Activated T-helper 1 cell treated with anti-CD3 and anti-CD28 coated beads, Interleukin-2, amount 50 U/mL, for 16 hours (primary cell): ENCODE measurements at regions not wholly inside any gene's neighbourhood (a gene's known extent, or its start where the extent isn't known, plus 50 kb on each side); places are given as distances from the start of the nearest gene placed in this dataset.
"Not testable (repeated sequence)": the region's sequence is repeated elsewhere in the genome, so short reads cannot be mapped to it uniquely, and the experiment has no call there.

Experiments
- DNase-seq, 2 donors: peaks; one replicate each; pipeline ENCODE4 v3.0.0-alpha.2; 2020; ENCODE audit warnings: low read depth in 1 of 2, low spot score in 1 of 2

DNA sequence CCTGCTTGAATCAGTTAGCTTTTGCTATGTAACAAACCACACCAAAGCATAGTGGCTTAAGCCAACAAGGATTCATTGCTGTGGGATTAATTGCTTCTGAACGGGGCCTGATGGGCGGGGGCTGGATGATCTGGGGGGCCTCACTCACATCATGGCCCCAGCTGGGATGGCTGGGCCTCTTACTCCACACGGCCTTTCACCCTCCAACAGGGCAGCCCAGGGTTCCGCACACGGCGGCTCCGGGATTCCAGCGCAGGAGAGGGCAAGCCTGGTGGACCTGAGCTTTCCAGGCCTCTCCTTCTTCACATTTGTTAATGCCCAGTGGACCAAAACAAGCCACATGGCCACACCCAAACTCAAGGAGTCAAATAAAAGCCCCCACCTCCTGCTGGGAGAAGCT is 86.3 kb upstream of the PHLPP1 start:
- DNase-seq: no peak

DNA sequence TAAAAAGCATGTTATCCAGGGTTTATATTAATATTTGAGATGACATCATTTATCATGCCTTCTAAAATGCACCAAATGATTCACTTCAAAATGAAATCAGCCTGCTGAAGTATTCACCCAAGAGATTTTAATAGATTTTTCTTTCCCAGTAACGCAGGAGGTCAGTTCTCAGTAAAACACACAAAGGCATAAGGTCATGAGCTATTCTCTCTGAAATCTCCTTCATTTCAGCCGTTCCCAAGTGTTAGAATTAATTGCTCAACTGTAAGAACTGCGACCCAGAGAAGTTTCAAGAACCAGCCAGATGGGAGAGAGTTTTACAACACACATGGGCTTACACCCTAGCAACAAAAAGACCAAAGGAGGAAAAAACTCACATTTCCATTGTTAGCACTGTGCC is 84.2 kb upstream of the PHLPP1 start:
- no peak for DNase-seq

DNA sequence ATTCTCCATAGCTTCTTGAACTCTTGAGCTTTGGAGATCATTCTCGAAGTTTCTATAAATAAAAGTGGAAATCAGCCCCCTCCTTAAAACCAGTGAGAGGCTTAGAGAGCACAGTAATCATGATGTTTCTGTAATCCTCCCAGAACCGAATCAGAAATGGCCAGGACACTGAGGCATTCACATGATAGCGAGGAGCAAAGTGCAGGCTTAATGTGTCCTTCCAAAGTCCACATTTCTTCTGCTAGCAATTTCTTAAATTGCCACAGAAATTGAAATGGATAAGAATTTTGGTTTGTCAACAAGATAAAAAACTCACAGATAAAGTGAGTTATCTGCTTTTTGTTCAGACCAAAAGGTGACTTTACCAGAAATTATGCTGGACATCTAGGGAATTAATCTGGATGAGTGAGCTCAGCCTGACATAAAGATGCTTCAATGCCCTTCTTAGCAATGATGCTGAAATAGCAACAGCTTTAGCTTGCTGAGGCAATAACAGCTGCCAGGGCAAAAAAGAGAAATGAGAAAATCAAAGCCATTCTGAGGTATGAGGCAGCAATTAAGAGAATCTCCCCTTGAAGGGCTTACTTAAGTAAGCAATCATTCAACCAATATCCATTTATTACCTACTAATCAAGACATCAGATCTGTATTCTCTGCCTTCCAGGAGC is 82.4 kb upstream of the PHLPP1 start:
- DNase-seq: no peak

DNA sequence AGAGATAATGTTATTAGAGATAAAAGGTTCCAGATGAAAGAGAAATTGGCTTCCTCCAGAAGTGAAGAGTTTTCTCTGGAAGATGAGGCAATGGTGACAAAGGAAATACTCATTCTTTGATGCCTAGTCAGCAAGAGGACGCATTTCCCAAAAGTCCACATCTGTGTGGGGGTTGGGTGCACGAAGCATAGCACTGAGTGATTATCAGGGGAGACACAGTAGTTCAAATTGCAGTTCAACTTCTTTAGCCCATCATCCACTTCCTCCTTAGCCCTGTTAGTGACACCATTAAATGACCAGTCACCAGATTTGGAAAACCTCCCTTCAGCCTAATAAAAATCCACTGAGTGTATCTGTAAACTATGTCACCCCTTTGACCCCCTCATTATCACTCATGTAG is 80.9 kb upstream of the PHLPP1 start:
- no peak for DNase-seq

DNA sequence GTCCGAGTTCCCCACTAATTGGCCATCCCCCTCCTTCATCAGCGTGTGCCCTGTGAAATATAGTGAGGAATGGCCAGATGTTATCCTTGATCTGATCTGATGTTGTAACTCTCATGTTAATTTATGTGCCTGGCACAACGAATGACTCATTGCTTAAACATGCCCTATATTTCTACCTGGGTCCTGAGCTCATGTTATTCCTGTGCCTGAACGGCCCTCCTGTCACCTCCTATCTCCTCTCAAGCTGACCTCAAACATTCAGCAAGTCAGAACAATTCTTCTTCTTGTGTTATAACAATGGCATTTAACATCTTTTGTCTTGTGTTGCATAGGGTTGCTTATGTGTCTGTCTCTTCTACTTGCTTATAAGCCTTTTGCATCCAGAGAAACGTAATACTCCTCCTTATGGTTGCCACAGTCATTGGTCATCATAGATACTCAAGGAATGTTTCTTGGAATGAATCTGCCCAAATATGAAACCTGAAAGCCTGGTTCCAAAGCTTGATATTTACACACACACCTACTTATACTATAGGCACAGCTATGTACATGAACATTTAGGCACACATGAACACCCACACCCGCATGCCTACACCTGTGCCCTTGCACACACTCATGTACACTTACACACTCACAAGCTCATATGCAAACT is 80.2 kb upstream of the PHLPP1 start:
- DNase-seq: no peak

DNA sequence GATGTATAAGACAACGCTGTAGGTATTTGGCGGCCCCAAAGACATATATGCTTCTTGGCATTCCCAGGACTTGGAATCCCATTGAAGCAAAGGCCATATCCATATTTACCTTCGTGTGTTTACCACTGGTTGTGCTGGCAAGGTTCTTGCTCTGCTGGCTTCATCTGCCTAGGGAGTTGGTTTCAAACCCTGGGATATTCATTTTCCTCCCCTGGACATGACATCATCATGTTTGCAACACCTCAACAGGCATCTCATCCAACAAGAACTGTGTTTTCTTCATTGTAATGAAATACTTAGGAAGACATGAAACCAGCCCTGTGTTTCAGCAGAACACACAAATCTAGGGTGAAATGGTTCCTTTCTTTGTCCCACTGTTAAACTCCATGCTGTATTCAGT is 77.9 kb upstream of the PHLPP1 start:
- no peak for DNase-seq

DNA sequence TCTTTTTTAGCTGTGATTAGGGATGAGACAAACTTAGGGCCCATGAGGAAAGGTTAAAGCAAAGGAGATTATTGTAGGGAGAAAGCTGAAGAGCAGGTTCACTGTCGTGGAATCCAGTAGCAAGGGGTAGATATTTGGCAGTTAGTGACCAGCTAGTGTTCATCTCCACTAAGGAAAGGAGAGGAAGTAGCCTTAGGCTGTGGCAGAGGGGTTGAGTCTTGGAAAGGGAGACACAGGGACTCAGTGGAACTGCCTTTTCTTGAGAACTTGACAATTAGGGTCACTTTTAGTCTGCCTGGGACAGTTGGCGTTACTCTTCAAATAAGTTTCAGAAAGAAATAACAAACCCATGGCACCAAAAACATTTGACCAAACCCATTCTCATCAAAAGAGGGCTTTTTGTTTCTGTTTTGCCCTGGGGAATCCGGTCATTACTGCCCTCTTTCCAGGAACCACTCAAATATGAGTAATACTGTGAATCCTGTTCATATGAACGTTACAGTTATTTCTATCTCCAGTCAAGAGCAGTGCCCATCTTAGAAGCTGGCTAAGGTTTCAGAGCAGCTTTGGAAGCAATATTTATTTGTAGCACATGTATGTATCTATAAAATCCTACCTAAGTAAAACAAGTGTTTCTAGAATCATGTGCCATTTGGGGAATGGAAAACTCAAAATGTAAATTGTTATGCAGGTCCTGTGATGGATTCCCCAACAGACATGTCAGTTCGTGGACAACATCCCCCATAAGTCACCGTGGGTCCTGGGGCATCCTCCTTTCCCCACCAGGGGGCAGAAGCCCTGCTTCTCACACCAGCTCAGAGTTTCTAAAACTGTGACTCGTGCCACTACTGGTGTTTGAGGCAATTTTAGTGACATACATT is 77.3 kb upstream of the PHLPP1 start:
- DNase-seq: peak in 1 of 2 donors; percentile 15

DNA sequence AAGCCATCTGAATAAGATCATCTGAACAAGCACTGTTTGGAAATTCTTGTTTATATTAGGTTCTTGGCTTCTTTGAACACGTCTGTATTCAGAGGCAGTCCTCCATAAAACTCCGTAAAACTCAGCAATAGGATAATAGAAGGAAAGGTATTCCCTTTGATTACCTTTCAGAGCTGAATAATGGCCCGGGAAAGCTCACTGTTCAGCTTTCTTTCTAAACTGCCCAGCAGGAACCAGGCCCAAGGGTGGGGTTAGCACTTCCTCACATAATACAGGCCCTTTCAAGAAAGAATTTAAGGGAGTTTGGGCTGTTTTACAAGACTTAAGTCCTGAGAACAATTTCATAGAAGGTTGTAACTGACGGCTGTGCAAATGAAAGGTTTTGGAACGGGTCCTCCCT is 72.2 kb upstream of the PHLPP1 start:
- no peak for DNase-seq

DNA sequence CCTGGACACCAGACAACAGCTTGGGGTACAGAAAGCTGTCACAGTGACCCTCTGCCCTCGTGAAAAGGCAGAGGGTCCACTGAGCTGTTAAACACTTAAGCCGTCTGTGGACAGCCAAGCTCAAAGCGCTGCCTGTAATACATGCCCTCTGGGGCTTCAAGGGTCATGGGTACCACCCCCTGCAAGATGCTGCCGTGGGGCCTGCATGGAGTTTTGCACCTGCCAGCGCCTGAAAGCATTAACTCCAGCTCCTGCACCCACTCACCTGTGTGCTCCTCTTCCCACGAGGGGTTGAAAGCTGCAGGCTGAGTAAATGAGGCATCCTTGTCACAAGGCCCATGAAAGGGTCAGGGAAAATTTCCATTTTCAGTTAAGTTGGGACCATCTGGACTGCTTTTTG is 70.6 kb upstream of the PHLPP1 start:
- no peak for DNase-seq

DNA sequence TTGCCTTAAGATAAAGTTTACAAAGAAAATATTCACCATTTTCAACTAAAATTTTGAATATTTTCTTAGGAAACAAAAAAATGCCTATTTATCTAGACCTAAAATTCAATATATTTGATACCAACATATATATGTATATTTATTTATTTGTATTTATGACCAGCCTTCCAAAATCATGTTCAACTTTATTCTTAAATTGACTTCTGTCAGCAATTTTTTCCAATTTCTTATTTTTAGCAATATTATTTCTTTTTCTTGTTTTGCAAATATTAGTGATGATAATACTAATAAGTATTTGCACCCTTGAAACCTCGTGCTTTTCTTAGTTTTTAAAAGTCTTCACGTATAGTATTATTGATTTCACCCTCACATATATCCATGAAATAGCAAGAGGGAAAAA is 68.2 kb upstream of the PHLPP1 start:
- DNase-seq: no peak

DNA sequence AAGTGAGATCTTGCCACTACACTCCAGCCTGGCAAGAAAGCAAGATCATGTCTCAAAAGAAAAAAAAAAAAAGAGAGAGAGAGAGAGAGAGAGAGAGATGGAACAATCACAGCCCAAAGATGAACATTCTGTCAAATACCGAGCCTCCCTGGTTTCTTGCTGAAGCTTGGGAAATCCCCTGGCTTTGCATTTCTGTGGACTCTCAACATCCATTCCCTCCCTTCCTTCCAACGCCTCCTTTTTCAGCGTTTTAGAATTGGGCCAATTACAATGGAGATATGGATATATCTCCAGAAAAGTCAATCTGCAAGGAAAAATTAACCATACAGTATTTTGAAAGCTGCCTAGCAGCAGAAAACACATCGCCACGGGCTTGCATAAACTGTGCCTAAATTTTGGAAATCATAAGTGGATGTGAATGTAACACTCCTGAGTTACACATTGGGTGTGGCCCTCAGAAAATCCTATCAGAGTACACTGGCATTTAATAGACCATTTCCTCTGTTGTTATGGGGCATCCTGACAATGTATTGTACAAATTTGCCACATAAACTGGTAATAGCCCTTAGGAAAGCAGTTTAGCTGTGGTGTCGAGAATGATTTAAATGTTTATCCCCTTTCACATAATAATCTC is 67.2 kb upstream of the PHLPP1 start:
- DNase-seq: no peak

DNA sequence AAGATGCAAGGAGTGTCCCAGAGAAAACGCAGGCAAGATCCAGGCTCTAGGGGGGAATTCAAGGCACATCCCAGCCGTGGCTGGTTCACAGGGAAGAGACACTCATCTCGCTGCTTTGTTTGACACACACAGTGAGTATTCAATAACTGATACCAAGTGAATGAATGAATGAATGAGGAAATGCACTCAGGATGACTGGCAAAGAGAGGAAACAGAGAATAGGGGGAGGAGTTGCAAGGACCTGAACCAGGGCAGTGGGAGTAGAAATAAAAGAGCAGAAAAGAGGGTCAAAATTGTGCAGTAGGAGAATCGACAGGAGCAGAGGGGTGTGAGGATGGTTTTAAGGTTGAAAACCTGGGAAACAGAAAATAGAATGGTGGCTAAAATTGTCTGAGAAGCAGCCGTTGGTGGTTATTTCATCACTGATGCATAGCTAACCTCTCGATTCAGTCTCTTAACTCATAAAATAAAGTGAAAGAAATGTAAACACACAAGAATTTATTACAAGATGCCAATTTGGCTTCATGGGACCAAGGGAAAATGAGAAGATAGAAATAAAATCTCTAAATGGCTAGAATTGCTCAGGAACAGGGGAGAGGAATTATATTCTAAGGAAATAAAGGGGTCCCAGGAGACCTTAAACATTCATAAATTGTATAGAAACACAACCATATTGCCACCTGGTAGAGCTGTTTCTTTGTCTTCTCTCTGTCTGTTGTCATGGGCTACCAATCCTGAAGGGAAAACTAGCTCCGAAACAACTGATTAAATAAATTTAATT is 63.9 kb upstream of the PHLPP1 start:
- no peak for DNase-seq

DNA sequence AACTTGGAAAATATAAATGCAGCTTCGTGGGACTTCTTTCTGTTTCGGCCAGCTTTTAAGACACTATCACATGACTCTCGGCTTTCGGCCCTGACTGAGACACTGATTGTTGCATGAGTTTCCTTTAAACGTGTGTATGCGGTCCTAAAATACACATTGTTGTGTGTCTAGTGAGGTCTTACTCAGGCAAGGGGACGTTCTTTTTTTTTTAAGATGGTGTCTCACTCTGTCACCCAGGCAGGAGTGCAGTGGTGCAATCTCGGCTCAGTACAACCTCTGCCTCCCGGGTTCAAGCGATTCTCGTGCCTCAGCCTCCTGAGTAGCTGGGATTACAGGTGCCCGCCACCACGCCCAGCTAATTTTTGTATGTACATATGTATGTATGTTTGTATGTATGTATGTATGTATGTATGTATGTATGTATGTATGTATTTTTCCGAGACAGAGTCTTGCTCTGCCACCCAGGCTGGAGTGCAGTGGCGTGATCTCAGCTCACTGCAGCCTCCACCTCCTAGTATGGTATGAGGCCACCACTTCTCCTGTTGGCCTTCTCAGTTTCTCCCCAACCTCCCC is 63.2 kb upstream of the PHLPP1 start:
- DNase-seq: not testable (repeated sequence)

DNA sequence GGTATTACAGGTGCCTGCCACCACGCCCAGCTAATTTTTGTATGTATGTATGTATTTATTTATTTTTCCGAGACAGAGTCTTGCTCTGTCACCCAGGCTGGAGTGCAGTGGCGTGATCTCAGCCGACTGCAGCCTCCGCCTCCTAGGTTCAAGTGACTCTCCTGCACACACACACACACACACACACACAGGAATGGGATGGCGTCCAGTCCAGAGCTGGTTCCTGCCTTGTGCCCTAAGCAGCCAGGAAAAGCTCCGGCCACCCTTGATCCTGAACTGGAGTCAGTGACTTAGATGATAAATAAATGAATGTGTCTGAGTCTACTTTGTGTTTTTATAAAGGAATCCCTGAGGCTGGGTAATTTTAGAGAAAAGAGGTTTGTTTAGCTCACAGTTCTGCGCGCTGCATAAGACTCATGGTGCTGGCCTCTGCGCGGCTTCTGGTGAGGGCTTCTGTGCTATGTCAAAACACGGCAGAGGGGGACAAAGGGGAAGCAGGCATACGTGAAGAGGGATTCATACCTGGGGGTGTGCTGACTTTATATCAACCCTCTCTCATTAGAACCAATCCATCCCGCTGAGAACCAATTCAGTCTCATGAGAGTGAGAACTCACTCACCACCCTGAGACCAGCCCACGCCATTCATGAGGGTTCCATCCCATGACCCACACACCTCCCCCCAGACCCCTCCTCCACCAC is 59.7 kb upstream of the PHLPP1 start:
- no peak for DNase-seq

DNA sequence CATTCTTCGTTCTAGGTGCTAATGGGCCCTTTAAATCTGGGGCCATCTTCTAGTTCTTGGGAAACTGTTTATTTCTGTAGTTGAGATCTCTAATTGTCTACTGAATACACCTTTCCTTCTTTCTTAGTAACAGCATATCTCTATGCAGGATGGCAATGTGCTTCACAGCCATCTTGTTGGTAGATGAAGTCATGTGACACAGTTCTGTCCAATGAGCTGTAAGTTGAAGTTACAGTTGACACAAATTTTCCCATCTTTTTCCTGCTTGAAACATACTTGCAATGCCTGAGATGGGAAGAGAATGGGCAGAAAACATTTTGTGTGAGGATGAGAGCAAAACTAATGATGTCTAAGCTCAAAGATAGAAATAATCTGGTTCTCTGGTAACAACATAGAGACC is 57.3 kb upstream of the PHLPP1 start:
- no peak for DNase-seq

DNA sequence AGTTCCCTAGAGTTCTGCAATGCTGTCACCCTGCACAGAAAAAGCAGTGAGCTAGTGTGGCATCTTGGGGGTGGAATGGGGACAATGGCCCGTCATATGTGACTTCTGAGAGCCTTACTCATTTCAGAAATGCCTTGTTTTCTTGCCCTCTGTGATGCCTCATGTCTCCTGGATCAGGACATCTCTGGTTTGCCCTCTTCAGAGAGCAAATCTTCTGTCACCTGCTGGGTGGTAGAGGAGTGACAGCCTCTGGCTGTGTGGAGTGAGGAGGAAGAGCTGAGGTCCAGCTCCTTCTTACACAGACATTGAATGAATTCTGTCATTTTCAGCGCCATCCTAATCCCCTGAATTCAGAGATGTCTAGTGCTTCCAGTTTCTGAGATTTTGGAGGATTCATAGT is 55.6 kb upstream of the PHLPP1 start:
- DNase-seq: no peak

DNA sequence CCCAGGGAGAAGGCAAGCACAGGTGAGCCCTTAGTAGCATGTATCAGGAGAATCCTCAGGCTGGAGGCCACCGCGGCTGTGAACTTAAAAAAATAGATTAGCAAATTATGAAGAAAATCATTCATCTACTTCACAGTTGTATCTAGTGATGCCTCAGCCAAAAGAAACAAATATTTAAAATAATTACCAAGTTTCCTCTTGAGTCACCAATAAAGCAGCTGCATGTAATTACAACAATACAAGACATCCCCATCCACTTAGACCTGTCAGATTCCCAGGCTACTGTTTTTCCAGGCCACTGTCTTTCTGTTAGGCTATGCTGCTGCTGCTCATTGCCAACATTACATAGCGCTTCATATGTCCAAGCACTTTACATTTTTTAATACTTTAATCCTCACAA is 54.6 kb upstream of the PHLPP1 start:
- DNase-seq: no peak

DNA sequence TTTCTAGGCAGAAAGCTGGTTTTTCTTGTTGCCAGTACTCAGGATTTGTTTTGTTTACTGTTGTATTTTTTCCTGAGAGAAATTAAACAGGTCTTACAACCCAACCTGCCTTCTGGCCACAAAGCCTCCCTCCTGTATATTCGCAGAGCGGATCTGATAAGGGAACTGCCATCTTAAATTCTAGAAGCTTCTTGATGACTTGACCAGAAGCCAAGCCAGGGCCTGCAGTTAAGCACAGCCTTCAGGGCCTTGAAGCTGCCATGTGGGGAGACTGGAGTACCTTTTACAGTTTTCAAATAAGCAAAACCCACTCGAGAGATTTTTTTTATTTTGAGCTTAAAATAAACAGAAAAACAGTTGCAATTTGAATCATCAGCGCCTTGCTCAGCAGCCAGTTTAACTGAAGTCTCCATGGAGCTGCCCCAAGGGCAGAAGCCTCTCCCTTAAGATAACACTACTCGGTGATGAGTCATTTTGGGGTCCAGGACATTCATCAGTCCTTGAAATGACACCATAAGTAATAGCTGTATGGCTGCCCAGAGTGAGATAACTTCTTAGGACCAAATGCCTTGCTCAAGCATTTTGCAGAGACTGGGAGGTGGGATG is 51.5 kb upstream of the PHLPP1 start:
- DNase-seq: no peak

DNA sequence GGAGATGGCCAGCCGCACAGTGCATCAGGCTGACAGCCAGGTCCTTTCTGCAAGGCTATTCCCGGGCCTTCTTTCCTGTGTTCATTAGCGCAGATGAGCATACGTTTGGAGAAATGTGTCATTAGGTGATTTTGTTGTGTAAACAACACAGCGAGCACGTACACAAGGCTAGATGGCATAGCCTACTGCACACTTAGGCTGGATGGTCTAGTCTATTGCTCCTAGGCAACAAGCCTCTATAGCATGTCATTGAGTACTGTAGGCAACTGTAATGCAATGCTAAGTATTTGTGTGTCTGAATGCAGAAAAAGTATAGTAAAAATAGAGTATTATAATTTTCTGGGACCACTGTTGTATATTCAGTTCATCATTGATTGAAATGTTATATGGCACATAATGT is 50.9 kb upstream of the PHLPP1 start:
- no peak for DNase-seq

DNA sequence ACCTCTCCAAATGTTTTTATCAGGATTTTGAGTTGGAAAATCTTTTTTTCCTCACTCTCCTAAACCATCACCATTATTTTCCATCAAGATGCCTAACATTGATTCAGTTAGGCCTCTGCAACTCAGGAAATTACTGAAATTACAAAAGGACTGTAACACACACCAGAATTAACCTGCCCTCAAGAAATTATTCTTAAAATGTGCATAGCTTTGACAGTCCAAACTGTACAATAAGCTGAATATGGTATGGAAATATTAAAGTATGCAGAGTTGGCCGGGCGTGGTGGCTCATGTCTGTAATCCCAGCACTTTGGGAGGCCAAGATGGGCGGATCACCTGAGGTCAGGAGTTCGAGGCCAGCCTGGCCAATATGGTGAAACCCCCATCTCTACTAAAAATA is 50.2 kb upstream of the PHLPP1 start:
- no peak for DNase-seq
